Endothelial cell of umbilical vein (primary cell): ENCODE measurements at regions not wholly inside any gene's neighbourhood (a gene's known extent, or its start where the extent isn't known, plus 50 kb on each side); places are given as distances from the start of the nearest gene placed in this dataset.

Source experiments
- BruUV-seq: library from RNA; stranded (reverse); fragments of 400-500 nt; replicated peaks from 2 replicates; lab custom pipeline; 2021; lab: Mats Ljungman, UMichigan
- CTCF ChIA-PET: fragments of 300-600, 350-600 bp; sonication (Branson Sonifier 250); formaldehyde crosslinking; loops from one replicate; lab custom pipeline; 2021; ENCODE audit warnings: antibody characterized with exemption, inconsistent platforms; lab: Charles Lee
- POLR2A ChIA-PET: fragments of 300-600, 350-600 bp; sonication (Branson Sonifier 250); formaldehyde crosslinking; loops from one replicate; lab custom pipeline; 2021; ENCODE audit warnings: antibody characterized with exemption, inconsistent platforms; lab: Charles Lee
- DNase-seq: peaks from one replicate; pipeline ENCODE4 v3.0.0-alpha.2; 2011; ENCODE audit warnings: low read depth, low spot score
- FAIRE-seq: peaks from 2 replicates; lab custom pipeline; 2011; peaks lifted over from hg19 to GRCh38; lab: Jason Lieb, UNC
- H2AFZ ChIP-seq: 2 replicates; pipeline ENCODE4 v1.6.0; 2012; ENCODE audit warnings: low read depth, low read length, control low read depth, inconsistent platforms
- H3K27ac ChIP-seq: 2 replicates; pipeline ENCODE4 v1.5.1; 2011; ENCODE audit warnings: low read depth, mild to moderate bottlenecking, control low read depth, low read length, moderate library complexity; ENCODE audit not compliant: insufficient read depth
- H3K27me3 ChIP-seq, 2 experiments: 2 replicates each; pipeline versions ENCODE4 v1.6.0 to v1.6.1; 2011; ENCODE audit warnings: low read length in 2 of 2, mixed read lengths in 1 of 2; ENCODE audit not compliant: control insufficient read depth in 2 of 2, insufficient read depth in 2 of 2
- H3K36me3 ChIP-seq, 2 experiments: 2 replicates in 1 of 2; 3 replicates in 1 of 2; pipeline ENCODE4 v1.5.1; 2011; ENCODE audit warnings: low read length in 2 of 2, mild to moderate bottlenecking in 1 of 2, moderate library complexity in 1 of 2; ENCODE audit not compliant: control insufficient read depth in 2 of 2, insufficient read depth in 2 of 2; ENCODE audit errors: extremely low read depth in 1 of 2
- H3K4me1 ChIP-seq: 3 replicates; pipeline ENCODE4 v1.5.1; 2011; ENCODE audit warnings: mild to moderate bottlenecking, low read length; ENCODE audit not compliant: control insufficient read depth, insufficient read depth; ENCODE audit errors: extremely low read depth
- H3K4me2 ChIP-seq: 2 replicates; pipeline ENCODE4 v1.6.1; 2011; ENCODE audit warnings: low read length, control low read depth, mixed read lengths; ENCODE audit not compliant: insufficient read depth
- H3K4me3 ChIP-seq, 3 experiments: fragments of 200-600 bp in 1 of 3; sonication (generic), shearing (Covaris generic) in 1 of 3; replicated peaks in 1 of 3; 2 replicates each; pipeline ENCODE4 v1.5.1; 2011 to 2016; ENCODE audit warnings: control low read depth in 3 of 3, low read length in 3 of 3, mild to moderate bottlenecking in 2 of 3, inconsistent platforms in 1 of 3, low read depth in 1 of 3, moderate library complexity in 1 of 3; ENCODE audit not compliant: insufficient read depth in 1 of 3
- H3K79me2 ChIP-seq: 2 replicates; pipeline ENCODE4 v1.6.0; 2012; ENCODE audit warnings: low read length, inconsistent platforms; ENCODE audit not compliant: control insufficient read depth, insufficient read depth
- H3K9ac ChIP-seq: replicated peaks from 2 replicates; pipeline ENCODE3; 2011; ENCODE audit warnings: low read length, control low read depth; ENCODE audit not compliant: insufficient read depth; ENCODE audit errors: extremely low read depth
- H3K9me1 ChIP-seq: replicated peaks from 3 replicates; pipeline ENCODE4 v1.6.0; 2011; ENCODE audit warnings: mild to moderate bottlenecking, low read length; ENCODE audit not compliant: control insufficient read depth, insufficient read depth; ENCODE audit errors: extremely low read depth
- H3K9me3 ChIP-seq: replicated peaks from 2 replicates; pipeline ENCODE4 v1.5.1; 2012; ENCODE audit warnings: low read length, inconsistent platforms; ENCODE audit not compliant: control insufficient read depth, insufficient read depth
- H4K20me1 ChIP-seq: replicated peaks from 2 replicates; pipeline ENCODE3; 2011; ENCODE audit warnings: mild to moderate bottlenecking, low read length; ENCODE audit not compliant: control insufficient read depth, insufficient read depth; ENCODE audit errors: extremely low read depth
- CTCF ChIP-seq, 2 donors: IDR thresholded peaks; 1 replicate in 1 of 2; 2 replicates in 1 of 2; pipeline ENCODE4 v1.5.1; 2011; ENCODE audit warnings: low read length in 2 of 2, mild to moderate bottlenecking in 2 of 2, moderate library complexity in 2 of 2, control low read depth in 1 of 2, inconsistent platforms in 1 of 2, low read depth in 1 of 2; ENCODE audit not compliant: insufficient read depth in 1 of 2; ENCODE audit errors: extremely low read depth in 1 of 2
- EZH2 ChIP-seq: IDR thresholded peaks from 2 replicates; pipeline ENCODE4 v1.6.1; 2012; ENCODE audit warnings: borderline replicate concordance, low read depth, mild to moderate bottlenecking, moderate library complexity, low read length, inconsistent platforms; ENCODE audit not compliant: severe bottlenecking
- FOS ChIP-seq: IDR thresholded peaks from 2 replicates; pipeline ENCODE4 v1.6.1; 2011; ENCODE audit warnings: mild to moderate bottlenecking, low read length, moderate library complexity, borderline replicate concordance; ENCODE audit not compliant: insufficient read depth
- GATA2 ChIP-seq: IDR thresholded peaks from 2 replicates; pipeline ENCODE4 v1.7.0; 2011; ENCODE audit warnings: low read depth, mild to moderate bottlenecking, moderate library complexity, mixed read lengths, low read length; ENCODE audit not compliant: insufficient read length, insufficient read depth
- JUN ChIP-seq: IDR thresholded peaks from 2 replicates; pipeline ENCODE4 v1.6.1; 2011; ENCODE audit warnings: borderline replicate concordance, low read depth; ENCODE audit not compliant: insufficient read length, insufficient read depth
- MAX ChIP-seq: IDR thresholded peaks from 2 replicates; pipeline ENCODE4 v1.6.1; 2011; ENCODE audit not compliant: insufficient read depth, insufficient read length
- MYC ChIP-seq: IDR thresholded peaks from one replicate; pipeline ENCODE4 v1.6.1; 2011; ENCODE audit warnings: mild to moderate bottlenecking, low read depth, low read length
- POLR2A ChIP-seq: IDR thresholded peaks from 2 replicates; pipeline ENCODE4 v1.6.1; 2012; ENCODE audit warnings: low read depth, mild to moderate bottlenecking, control low read depth, low read length
- POLR2AphosphoS5 ChIP-seq: IDR thresholded peaks from 2 replicates; pipeline ENCODE4 v1.6.1; 2012; ENCODE audit warnings: low read depth, mild to moderate bottlenecking, control low read depth, low read length, moderate library complexity; ENCODE audit not compliant: insufficient read depth
- dilution Hi-C: fragments of 300-500 bp; cut with MboI; formaldehyde crosslinking; loops from one replicate; pipeline ENCODE4 v1.15.0; 2019; ENCODE audit warnings: low sequenced_read_pairs; ENCODE audit not compliant: extremely low pct_ligation_motif_present
- intact Hi-C: fragments of 100-400 bp; cut with micrococcal nuclease; formaldehyde crosslinking; loops from one replicate; pipeline ENCODE4 v1.10.0; 2022

- H3K9ac ChIP-seq = no peak overlapping the region
- FAIRE-seq (no peak), DNase-seq (no peak)
- H3K9me1 ChIP-seq = no peaks in the 10 kb centered on the region
- intact Hi-C loops = no loop called here
- POLR2A ChIA-PET = no interaction called here
- no peaks in the 10 kb centered on the region for H3K79me2 ChIP-seq
- no peaks in the 10 kb centered on the region for H3K4me1 ChIP-seq
- no peaks in the 10 kb centered on the region for H3K9me3 ChIP-seq
- no peaks in the 10 kb centered on the region for H3K36me3 ChIP-seq
- TF ChIP-seq GATA2 (no peak), EZH2 (no peak), CTCF (IDR thresholded peaks at IDR 0.05; ENCODE audit: extremely low read depth in 1 of 2, insufficient read depth in 1 of 2, low read depth in 1 of 2, low read length in 2 of 2) (no peak), FOS (no peak), JUN (no peak), MAX (no peak), POLR2A (no peak), MYC (no peak), POLR2AphosphoS5 (no peak)
- H4K20me1 ChIP-seq = no peaks in the 10 kb centered on the region
- H3K4me2 ChIP-seq = no peak overlapping the region
- H3K27me3 ChIP-seq = no peaks in the 10 kb centered on the region
- no peak overlapping the region for H3K27ac ChIP-seq
- CTCF ChIA-PET = no interaction called here
- dilution Hi-C loops = no loop called here
- no peak overlapping the region for H2AFZ ChIP-seq
- BruUV-seq = no TSS peak
- no peak overlapping the region for H3K4me3 ChIP-seq
These were observed 168.4 kb upstream of the VEPH1 start for GRCh38 chr3:157671656-157672055.
